GM23338 (cell line): ENCODE measurements at regions not wholly inside any gene's neighbourhood (a gene's known extent, or its start where the extent isn't known, plus 50 kb on each side); places are given as distances from the start of the nearest gene placed in this dataset.

Experiments used
- ATAC-seq: fragments of 200-7000 bp; cut with Tn5 transposase; 3 replicates; pipeline ENCODE4 v1.9.1; 2020
- DNase-seq: peaks from one replicate; pipeline ENCODE4 v3.0.0-alpha.2; 2015; ENCODE audit warnings: low spot score
- H2AFZ ChIP-seq: fragments of 200-600 bp; sonication (generic); 2 replicates; pipeline ENCODE4 v1.8.0; 2016; ENCODE audit warnings: antibody characterized with exemption, mild to moderate bottlenecking, moderate library complexity
- H3F3A ChIP-seq: fragments of 200-600 bp; sonication (generic); replicated peaks from 2 replicates; pipeline ENCODE4 v1.8.0; 2017; ENCODE audit warnings: antibody characterized with exemption, mixed run types, low read depth
- H3K27ac ChIP-seq: fragments of 200-600 bp; sonication (generic); 2 replicates; pipeline ENCODE4 v1.6.1; 2016; ENCODE audit warnings: low read depth
- H3K27me3 ChIP-seq: fragments of 200-600 bp; sonication (generic); 2 replicates; pipeline ENCODE4 v1.8.0; 2016; ENCODE audit warnings: mild to moderate bottlenecking, mixed run types, moderate library complexity; ENCODE audit not compliant: insufficient read depth
- H3K36me3 ChIP-seq: fragments of 200-600 bp; sonication (generic); 2 replicates; pipeline ENCODE4 v1.8.0; 2016; ENCODE audit warnings: mild to moderate bottlenecking; ENCODE audit not compliant: insufficient read depth
- H3K4me1 ChIP-seq: fragments of 200-600 bp; sonication (generic); 2 replicates; pipeline ENCODE4 v1.8.0; 2016; ENCODE audit warnings: mild to moderate bottlenecking, moderate library complexity; ENCODE audit not compliant: insufficient read depth
- H3K4me2 ChIP-seq: fragments of 200-600 bp; sonication (generic); 2 replicates; pipeline ENCODE4 v1.7.1; 2017; ENCODE audit warnings: mixed run types
- H3K4me3 ChIP-seq: fragments of 200-600 bp; sonication (generic); 2 replicates; pipeline ENCODE4 v1.6.1; 2016; ENCODE audit warnings: mixed run types
- H3K79me2 ChIP-seq: fragments of 200-600 bp; sonication (generic); replicated peaks from 2 replicates; pipeline ENCODE4 v1.8.0; 2017; ENCODE audit warnings: mild to moderate bottlenecking; ENCODE audit not compliant: insufficient read depth
- H3K9me2 ChIP-seq: fragments of 200-600 bp; sonication (generic); 2 replicates; pipeline ENCODE4 v1.8.0; 2017; ENCODE audit not compliant: insufficient read depth
- H4K20me1 ChIP-seq: fragments of 200-600 bp; sonication (generic); replicated peaks from 2 replicates; pipeline ENCODE4 v1.8.0; 2017; ENCODE audit warnings: mild to moderate bottlenecking; ENCODE audit not compliant: insufficient read depth
- H3K27ac Mint-ChIP-seq: 2 replicates; pipeline ENCODE4 v1.8.0; 2020; ENCODE audit warnings: inconsistent platforms, mild to moderate bottlenecking, moderate library complexity, mixed read lengths
- H3K27me3 Mint-ChIP-seq: 3 replicates; pipeline ENCODE4 v1.8.0; 2022; ENCODE audit warnings: low read depth, mild to moderate bottlenecking, moderate library complexity, mixed read lengths, inconsistent platforms; ENCODE audit not compliant: insufficient read depth, poor library complexity
- H3K36me3 Mint-ChIP-seq: 3 replicates; pipeline ENCODE4 v1.8.0; 2021; ENCODE audit warnings: low read depth, mild to moderate bottlenecking, inconsistent platforms, moderate library complexity, mixed read lengths
- H3K4me1 Mint-ChIP-seq: 3 replicates; pipeline ENCODE4 v1.8.0; 2020; ENCODE audit warnings: mild to moderate bottlenecking, inconsistent platforms, mixed read lengths
- H3K4me3 Mint-ChIP-seq: 3 replicates; pipeline ENCODE4 v1.8.0; 2021; ENCODE audit warnings: moderate library complexity, mild to moderate bottlenecking, inconsistent platforms, mixed read lengths
- H3K9me3 Mint-ChIP-seq: 3 replicates; pipeline ENCODE4 v1.8.0; 2020; ENCODE audit warnings: moderate library complexity, mild to moderate bottlenecking, inconsistent platforms, mixed read lengths
- CREB1 ChIP-seq: fragments of 250-450 bp; sonication (Bioruptor Pico); IDR thresholded peaks from 2 replicates; pipeline ENCODE4 v1.5.0; 2020; ENCODE audit warnings: low read depth, mild to moderate bottlenecking, moderate library complexity
- CTCF ChIP-seq, 2 experiments: fragments of 200-600 bp in 1 of 2; sonication (generic) in 1 of 2; conservative IDR thresholded peaks; 2 replicates each; pipeline versions ENCODE4 v1.5.1 to v1.6.1; 2016 to 2017; ENCODE audit warnings: antibody characterized with exemption in 2 of 2, low read depth in 2 of 2, mild to moderate bottlenecking in 2 of 2, moderate library complexity in 1 of 2
- ETS1 ChIP-seq: IDR thresholded peaks from 2 replicates; pipeline ENCODE4 v1.6.1; 2016; ENCODE audit warnings: antibody characterized with exemption
- EZH2 ChIP-seq: fragments of 200-600 bp; sonication (generic); IDR thresholded peaks from one replicate; pipeline ENCODE4 v1.8.0; 2017; ENCODE audit warnings: antibody characterized with exemption, mild to moderate bottlenecking, low read depth; ENCODE audit not compliant: unreplicated experiment
- NANOG ChIP-seq: IDR thresholded peaks from 2 replicates; pipeline ENCODE4 v1.6.1; 2016; ENCODE audit warnings: antibody characterized with exemption, borderline replicate concordance
- POLR2AphosphoS5 ChIP-seq: IDR thresholded peaks from 2 replicates; pipeline ENCODE4 v1.6.1; 2016; ENCODE audit warnings: antibody characterized with exemption, low read depth
- REST ChIP-seq: IDR thresholded peaks from one replicate; pipeline ENCODE4 v1.6.1; 2018; ENCODE audit warnings: antibody characterized with exemption; ENCODE audit not compliant: unreplicated experiment
- STAT1 ChIP-seq: IDR thresholded peaks from one replicate; pipeline ENCODE4 v1.6.1; 2016; ENCODE audit warnings: antibody characterized with exemption; ENCODE audit not compliant: unreplicated experiment
- ZNF114 ChIP-seq: fragments of 250-450 bp; sonication (Bioruptor Pico); IDR thresholded peaks from 2 replicates; pipeline ENCODE4 v1.5.0; 2020; ENCODE audit warnings: mild to moderate bottlenecking, moderate library complexity

- Histone ChIP-seq H3K4me2 (no peak overlapping the region), H3K27me3 (no peaks in the 10 kb centered on the region), H3K27ac (no peak overlapping the region), H3K4me1 (no peaks in the 10 kb centered on the region), H3K4me3 (no peak overlapping the region), H3F3A (no peaks in the 10 kb centered on the region), H2AFZ (no peak overlapping the region), H3K9me2 (no peaks in the 10 kb centered on the region), H3K36me3 (no peaks in the 10 kb centered on the region), H4K20me1 (no peaks in the 10 kb centered on the region), H3K79me2 (no peaks in the 10 kb centered on the region)
- TF ChIP-seq CTCF (conservative IDR thresholded peaks at IDR 0.05; ENCODE audit: low read depth in 2 of 2): peak; percentile 57 to 81
- no peak for TF ChIP-seq ZNF114 (CRISPR knock-in tag)
- no peak for TF ChIP-seq REST
- no peak for TF ChIP-seq CREB1
- TF ChIP-seq ETS1: no peak
- no peak for TF ChIP-seq NANOG
- Mint-ChIP-seq H3K27me3 (no peaks in the 10 kb centered on the region), H3K36me3 (no peaks in the 10 kb centered on the region; the same call in 2 of the 3 replicates), H3K27ac (no peak overlapping the region; the same call in 1 of the 2 replicates), H3K4me1 (peaks cover 5% of the 10 kb centered on the region; the same call in 2 of the 3 replicates), H3K9me3 (no peaks in the 10 kb centered on the region; the same call in 1 of the 3 replicates), H3K4me3 (no peak overlapping the region)
- ATAC-seq (peak; percentile 77), DNase-seq (peak; percentile 65)
Observed at GRCh38 chrX:70998411-70999027, 67.6 kb upstream of the SLC7A3 start.

GRCh38 chrX:70995338-70995737, 64.4 kb upstream of the SLC7A3 start:
- H2AFZ ChIP-seq: no peak overlapping the region
- no peaks in the 10 kb centered on the region for H3F3A ChIP-seq
- no peaks in the 10 kb centered on the region for H3K9me2 ChIP-seq
- peaks cover 4% of the 10 kb centered on the region; the same call in 2 of the 3 replicates for H3K9me3 Mint-ChIP-seq
- H4K20me1 ChIP-seq: no peaks in the 10 kb centered on the region
- H3K4me1 Mint-ChIP-seq: peaks cover 5% of the 10 kb centered on the region; the same call in 2 of the 3 replicates
- no peaks in the 10 kb centered on the region for H3K27me3 Mint-ChIP-seq
- no peak overlapping the region for H3K27ac ChIP-seq
- H3K4me3 Mint-ChIP-seq: no peak overlapping the region
- H3K79me2 ChIP-seq: no peaks in the 10 kb centered on the region
- H3K4me1 ChIP-seq: no peaks in the 10 kb centered on the region
- ATAC-seq (no peak), DNase-seq (no peak)
- H3K27ac Mint-ChIP-seq: no peak overlapping the region
- H3K36me3 ChIP-seq: no peaks in the 10 kb centered on the region
- H3K36me3 Mint-ChIP-seq: no peaks in the 10 kb centered on the region; the same call in 2 of the 3 replicates
- no peak overlapping the region for H3K4me3 ChIP-seq
- no peak overlapping the region for H3K4me2 ChIP-seq
- no peaks in the 10 kb centered on the region for H3K27me3 ChIP-seq
- no peak for TF ChIP-seq STAT1
- no peak for TF ChIP-seq NANOG
- TF ChIP-seq CTCF (conservative IDR thresholded peaks at IDR 0.05; ENCODE audit: low read depth in 2 of 2): no peak
- TF ChIP-seq POLR2AphosphoS5: no peak
- no peak for TF ChIP-seq EZH2
- no peak for TF ChIP-seq ZNF114 (CRISPR knock-in tag)
- no peak for TF ChIP-seq ETS1
- TF ChIP-seq CREB1: no peak
